Amniotic stem cell (primary cell): ENCODE measurements at regions not wholly inside any gene's neighbourhood (a gene's known extent, or its start where the extent isn't known, plus 50 kb on each side); places are given as distances from the start of the nearest gene placed in this dataset.
"Not testable (repeated sequence)": the region's sequence is repeated elsewhere in the genome, so short reads cannot be mapped to it uniquely, and the experiment has no call there.

Experiments used
- DNase-seq: peaks from one replicate; lab custom pipeline; 2025; lab: John Stamatoyannopoulos, UW

DNA sequence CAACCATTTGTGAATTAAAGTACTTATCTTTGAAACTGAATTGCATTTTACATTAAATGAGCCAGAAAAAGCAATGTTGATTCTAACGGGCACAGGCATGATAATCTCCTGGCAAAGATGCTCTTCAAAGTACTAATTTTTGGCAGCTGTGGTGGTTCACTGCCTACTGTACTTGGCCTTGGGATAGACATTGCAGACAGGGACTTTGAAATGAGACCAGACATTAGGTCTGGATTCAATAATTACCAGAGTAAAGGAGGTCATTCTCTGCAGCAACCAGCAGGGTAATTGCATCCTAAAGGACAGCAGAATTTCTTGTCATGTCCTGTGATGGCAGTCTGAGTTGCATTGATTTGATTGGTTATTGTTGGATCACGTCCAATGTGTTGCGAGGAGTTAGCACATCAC, 986.5 kb downstream of the TDRD15 start:
- DNase-seq = no peak

DNA sequence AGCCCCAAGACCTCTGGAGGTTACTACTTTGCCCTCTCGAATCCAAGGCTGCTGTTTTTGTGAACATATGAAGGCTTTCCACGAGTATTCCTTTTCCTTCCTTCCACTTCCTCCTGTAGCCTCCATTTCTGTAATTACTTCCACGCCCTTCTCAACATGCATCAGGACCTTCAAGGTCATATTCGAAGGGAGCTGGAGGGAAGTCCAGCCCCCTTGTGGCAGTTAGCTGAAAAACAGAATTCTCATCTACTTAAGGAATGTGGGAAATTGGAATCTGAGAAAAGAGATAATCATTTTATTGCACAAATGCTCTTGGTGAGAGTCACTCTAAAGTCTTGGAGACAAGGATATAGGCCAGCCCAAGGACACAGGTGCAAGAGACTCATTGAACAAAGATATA, 1000.2 kb downstream of the TDRD15 start:
- no peak for DNase-seq

DNA sequence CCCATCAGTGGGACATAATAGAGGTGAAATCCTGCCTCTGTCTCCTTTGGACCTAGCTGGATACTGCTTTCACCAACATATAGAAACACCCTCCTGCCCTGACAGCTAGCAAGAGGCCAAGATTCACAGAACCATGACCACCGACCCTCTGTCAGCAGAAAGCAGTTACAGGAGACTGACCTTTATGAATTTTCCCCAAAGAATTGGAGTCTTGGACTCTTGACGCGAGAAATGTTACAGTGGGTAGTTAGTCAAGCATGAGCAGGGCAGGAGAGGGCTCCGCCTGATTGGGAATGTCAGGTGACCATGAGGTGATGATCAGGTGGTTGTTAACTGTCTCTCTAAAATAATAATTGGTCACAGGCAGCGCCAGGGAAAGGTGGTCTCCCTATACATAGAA, 1002.3 kb downstream of the TDRD15 start:
- DNase-seq = no peak

DNA sequence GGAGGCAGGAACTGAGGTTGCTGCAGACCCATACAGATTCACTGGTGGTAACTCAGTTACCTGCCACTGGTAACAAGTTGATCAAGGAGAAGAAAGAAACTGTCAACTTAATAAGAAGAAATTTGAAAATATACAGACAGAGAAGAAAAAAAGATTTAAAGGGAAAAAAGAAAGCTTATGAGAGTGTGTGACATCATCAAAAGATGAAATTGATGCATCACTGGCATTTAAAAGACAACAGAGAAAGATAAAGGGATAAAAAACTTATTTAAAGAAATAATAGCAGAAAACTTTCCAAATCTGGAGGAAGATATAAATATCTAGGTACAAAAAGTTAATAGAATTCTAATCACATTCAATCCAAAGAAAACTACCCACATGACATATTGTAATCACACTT, 1003.2 kb downstream of the TDRD15 start:
- no peak for DNase-seq

DNA sequence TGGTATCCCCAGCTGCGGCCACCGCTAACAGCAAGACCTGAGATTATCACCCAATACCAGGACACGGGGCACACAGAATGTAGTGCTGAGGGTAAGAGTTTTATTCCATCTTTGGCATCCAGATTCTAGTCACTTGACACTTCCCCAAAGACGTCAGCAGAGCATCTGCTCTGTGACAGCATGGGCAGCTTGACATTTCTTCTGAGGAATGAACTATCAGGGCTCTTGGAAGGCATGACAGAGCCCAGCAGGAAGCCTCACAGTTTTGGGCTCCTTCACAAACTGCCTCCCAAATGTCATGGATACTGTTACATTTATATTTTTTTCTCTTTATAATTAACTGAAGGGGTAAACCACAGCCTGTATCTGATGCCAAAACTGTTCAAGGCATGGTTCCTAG, 1010.7 kb downstream of the TDRD15 start:
- DNase-seq = no peak

DNA sequence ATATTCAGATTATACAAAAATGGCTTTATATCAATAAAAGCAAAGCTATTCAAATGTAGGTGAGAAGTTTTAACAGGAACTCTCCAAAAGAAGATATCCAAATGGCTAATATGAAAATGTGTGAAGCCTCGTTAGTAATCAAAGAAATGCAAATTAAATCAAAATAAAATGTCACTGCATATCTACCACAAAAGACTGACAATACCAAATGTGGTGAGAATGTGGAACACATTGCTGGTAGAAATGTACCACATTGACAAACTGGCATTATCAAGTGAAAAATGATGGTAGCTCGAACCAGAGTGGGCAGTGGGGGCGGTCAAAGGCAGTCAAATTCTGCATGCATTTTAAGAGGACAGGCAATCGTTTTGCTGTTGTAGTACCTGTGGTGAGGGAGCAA, 1012.7 kb downstream of the TDRD15 start:
- DNase-seq = no peak

DNA sequence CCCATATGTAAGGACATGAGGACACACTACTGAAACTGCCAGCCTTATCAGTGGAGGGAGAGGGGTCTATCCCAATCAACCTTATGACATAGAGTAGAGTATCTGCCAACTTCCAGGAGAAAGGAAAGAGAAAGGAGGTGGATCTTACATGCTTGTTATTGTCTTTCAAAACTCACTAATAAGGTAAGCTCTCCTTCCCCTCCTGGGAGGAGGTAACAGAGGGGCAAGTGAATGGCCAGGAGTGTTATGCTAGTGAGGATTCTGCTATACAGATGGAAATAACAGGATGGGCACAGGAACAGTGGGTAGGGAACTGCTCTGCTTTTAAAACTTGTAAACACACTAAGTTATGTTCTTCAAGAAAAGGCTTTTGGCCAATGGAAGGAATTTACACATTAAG, 1020.1 kb downstream of the TDRD15 start:
- no peak for DNase-seq

DNA sequence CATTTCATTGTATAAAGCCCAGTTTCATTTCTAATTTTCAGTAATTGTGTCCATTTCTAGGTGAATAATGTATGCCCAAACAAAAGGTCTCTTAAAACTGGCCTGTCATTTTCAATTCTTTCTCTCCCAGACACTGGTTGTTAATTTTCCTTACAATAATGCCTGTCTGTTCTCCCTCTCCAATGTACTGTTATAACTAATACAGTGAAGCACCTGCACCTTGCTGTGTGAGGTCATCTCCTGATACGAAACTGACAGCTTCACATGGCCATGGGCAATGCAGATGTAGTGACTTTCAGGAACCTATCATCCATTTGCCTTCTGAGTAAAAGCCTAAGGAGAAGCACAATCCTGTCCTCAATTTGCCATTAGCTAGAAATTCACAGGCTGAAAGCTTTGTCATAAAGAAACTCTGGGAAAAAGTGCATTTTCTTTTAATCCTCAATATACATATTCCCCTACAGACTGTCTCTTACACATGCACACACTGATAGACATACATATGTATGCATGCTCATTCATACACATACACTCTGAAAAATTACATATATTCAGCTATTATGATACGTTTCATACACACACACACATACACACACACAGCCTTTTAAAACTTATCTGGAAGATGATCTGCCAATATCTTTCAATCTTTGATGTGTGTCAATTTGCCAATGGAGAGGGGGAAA, 1030.3 kb downstream of the TDRD15 start:
- no peak for DNase-seq

DNA sequence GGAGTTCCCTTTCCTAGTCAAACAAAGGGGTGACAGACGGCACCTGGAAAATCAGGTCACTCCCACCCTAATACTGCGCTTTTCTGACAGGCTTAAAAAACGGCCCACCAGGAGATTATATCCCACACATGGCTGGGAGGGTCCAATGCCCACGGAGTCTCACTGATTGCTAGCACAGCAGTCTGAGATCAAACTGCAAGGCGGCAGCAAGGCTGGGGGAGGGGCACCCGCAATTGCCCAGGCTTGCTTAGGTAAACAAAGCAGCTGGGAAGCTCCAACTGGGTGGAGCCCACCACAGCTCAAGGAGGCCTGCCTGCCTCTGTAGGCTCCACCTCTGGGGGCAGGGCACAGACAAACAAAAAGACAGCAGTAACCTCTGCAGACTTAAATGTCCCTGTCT, 1032.9 kb downstream of the TDRD15 start:
- DNase-seq = not testable (repeated sequence)

DNA sequence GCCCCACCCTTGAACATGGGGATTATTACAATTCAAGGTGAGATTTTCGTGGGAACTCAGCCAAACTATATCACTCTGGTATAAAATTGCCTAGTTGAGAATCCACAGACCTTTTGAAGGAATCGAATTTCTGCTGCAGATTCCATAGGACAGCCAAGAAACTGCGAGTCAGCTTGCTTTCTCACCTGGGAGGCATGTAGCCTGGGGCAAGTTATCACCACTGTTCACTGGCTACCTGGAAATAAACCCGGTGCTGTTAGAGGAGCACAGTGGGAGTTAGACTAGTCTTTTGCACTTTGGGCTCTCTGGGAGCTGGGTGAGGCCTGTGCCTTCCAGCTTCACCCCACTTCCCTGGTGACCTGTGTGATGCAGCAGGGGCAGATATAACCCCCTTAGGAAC, 1043.5 kb downstream of the TDRD15 start:
- DNase-seq = no peak

DNA sequence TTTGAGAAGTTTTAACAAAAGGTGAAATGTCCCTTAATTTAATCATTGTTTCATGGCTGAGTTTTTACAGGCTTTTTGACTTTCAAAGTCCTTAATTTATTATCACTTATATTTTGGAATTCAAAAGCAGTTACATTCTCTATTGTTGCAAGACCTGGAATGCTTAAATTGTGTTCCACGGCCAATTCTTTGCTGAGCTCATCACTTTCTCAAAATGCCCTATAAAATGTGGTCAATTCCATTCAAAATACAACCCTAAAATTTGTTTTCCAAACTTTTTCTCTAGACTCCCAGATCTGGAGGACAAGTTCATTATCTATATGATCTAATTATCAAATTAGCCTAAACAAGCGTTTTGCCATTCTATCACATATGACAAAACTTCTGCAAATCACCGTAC, 1051.2 kb downstream of the TDRD15 start:
- no peak for DNase-seq

DNA sequence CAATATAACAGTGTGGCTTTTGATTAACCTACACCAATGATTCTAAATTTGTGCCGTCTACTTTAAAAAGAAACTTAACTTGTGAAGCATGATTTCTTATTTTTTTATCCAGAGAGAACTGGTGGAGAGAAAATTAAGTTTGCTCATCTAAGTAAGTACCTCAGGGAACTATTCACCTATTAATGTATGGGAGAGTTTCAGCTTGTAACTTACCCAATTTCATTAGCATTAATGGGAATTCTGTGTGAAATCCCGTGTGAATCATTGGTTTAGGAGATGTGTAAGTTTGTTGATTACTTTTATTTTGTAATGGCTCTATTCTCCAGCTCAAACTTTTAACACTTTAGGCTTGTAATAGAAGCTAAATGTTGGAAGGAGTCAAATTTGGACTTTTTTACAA, 1061.5 kb downstream of the TDRD15 start:
- DNase-seq = no peak

DNA sequence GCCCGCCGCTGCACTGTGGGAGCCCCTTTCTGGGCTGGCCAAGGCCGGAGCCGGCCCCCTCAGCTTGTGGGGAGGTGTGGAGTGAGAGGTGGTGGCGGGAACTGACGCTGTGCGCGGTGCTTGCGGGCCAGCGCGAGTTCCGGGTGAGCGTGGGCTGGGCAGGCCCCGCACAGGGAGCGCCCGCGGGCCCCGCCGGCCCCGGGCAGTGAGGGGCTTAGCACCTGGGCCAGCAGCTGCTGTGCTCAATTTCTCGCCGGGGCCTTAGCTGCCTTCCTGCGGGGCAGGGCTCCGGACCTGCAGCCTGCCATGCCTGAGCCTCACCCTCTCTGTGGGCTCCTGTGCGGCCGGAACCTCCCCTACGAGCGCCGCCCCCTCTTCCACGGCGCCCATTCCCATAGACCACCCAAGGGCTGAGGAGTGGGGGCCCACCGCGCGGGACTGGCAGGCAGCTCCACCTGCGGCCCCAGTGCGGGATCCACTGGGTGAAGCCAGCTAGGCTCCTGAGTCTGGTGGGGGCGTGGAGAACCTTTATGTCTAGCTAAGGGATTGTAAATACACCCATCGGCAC, 1062.6 kb downstream of the TDRD15 start:
- not testable (repeated sequence) for DNase-seq

DNA sequence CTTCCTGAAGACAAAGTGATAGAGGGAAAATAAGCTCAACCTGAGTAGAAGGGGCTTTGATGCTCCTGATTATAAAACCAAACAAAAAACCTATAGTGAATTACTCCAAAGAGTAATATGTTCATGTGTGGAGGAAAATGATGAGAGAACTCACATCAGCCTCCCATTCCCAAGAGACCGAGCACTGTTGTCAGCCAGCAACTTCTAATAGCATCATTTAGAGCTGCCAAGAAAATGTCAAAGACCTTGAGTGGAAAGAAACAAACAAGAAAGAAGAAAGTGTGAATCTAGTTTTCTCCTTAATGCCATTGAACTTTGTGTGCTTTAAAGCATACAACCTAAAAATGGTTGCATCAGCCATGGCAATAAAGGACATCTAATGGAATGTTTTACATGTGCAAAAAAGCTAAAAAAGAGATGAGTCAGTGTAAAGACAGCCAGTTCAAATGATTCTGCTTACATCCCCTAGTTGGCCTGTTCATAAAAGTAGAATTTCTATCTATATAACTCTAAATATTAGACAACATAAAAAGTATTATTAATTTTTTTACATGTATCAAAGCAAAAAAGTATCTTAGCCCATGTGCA, 1066.2 kb downstream of the TDRD15 start:
- no peak for DNase-seq

DNA sequence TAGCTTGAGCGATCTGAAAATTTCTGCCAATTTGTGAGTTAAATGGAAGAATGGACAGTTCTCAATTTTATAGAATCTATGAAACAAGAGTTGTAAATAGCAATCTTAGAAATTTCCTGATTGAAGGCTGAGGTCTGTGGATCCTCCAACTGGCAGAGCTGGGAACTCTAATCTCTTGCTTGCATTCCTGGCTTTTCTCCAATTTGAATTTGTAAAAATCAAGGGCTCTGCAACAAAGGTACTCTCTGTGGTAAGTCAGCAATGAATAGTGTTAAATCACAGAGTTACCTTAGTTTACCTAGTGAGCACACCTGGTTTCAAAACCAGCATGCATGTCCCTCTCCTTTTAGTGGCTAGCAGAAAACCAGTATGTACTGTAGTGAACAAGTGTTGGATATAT, 1070.5 kb downstream of the TDRD15 start:
- DNase-seq = no peak

DNA sequence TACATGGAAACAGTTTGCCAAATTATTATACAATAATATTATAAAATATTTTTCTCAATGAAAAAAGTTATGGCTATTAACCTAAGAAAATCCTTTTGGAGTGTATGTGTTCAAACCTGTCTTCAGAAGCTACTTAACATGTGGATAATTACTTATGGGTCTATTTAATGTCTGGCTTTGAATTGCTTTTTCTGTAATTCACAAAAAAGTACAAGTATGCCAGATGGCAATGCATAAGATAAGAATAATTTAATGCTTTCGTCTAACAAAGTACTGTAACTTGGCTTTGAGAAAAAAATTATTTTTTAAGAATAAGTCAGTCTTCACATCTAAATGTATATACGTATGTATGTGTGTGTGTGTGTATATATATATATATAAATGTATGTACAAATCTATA, 1073.0 kb downstream of the TDRD15 start:
- no peak for DNase-seq

DNA sequence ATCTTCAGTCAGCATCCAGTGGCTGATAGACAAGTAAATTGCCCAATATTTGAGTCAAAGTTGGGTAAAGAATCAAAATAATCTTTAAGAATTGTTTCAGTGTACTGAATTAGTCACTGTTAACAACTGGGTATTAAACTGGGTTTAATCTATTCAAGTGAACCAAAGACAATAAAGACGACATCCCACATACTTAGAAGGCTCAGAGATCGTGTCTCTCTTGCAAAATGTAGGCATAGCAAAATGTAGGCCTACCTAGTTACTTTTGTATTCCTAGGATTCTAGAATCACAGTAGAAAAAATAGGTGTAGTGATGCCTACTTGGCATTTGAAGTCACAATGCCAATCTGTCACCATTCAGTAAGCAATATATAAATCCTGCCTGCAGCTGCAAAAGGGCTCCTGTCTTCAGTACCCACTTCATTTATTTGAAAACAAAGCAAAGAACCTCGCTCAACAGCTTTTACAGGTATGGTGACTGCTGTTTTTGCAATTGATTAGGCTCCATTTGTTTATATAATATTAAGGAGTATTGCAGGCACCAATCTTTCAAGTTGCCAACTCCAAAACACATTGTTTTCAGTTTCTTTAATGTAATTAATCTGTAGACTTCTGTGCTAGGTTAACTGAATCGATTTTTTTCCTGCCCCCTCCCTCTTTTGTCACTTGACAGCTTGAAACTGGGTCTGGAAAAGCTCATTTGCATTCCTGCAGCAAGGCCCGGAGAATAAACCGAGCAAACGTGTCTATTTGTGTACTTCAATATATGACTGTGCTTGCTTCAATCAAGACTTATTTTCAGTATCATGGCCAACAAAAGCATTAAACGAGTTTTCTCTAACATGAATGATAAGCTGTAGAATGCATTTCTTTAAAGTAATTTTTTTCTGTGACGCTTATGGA, 1074.9 kb downstream of the TDRD15 start:
- DNase-seq = no peak

DNA sequence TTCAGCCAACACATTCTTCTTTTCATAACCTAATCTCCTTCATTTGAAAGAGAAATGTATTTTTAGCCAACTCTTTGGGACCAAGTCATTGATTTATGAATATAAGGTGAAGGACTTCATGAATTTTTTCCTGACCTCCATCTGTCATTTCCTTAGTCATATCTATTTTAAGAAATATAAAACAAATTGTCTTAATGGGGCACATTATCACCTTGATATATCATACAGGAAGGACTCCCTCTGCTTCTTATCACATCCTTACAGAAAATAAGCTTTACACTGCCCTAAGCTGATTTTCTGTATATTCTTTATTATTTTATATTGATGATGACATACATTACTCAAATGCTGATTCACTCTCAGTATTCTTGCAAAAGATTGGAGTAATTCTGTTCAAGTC, 1076.2 kb downstream of the TDRD15 start:
- no peak for DNase-seq

DNA sequence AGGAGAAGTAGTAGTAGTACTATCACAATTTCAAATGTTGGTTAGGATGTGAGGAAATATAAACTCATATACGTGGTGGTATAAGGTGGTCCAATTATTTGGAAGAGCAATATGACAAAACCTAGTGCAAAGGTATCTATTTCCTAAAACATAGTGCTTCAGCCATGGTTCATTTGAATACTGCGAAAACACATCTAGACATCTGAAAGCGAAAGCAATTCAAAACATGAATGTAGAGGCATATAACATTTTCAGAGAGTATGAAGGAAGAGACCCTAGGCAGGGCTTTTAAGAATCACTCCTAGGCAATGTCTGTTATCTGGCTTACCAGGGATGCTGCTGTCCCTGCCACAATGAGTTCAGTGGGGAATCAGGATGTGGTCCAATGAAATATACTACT, 1085.8 kb downstream of the TDRD15 start:
- DNase-seq = no peak

DNA sequence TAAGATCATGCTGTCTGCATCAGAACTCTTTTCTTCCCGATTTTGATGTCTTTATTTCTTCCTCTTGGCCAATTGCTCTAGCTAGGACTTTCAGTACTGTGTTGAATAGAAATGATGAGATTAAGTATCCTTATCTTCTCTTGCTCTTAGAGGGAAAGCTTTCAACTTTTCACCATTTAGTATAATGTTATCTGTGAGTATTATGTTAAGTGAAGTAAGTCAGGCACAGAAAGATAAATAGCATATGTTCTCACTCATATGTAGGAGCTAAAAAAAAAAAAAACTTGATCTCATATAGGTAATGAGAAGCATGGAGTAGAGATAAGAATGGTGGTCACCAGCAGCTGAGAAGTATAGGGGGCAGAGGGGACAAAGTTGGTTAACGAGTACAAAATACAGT, 1089.5 kb downstream of the TDRD15 start:
- no peak for DNase-seq

DNA sequence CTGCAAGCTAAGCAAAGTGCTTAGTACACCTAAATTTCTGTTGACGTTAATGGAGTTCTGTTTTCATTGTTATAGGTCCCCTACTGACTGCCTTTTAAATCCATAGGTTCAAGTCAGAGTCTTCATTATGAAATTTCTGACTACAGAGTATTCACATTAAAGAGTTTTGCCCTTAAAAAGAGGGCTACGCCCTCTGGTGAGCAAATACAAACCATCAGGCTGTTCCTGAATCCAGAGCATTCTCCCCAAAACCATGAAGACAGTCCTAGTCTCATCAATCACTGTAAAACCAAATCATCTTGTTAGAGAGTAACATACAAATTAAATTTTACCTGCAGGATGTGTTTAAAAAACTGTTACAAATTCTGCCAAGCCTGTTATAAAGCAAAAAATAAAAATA, 1091.7 kb downstream of the TDRD15 start:
- DNase-seq = no peak

DNA sequence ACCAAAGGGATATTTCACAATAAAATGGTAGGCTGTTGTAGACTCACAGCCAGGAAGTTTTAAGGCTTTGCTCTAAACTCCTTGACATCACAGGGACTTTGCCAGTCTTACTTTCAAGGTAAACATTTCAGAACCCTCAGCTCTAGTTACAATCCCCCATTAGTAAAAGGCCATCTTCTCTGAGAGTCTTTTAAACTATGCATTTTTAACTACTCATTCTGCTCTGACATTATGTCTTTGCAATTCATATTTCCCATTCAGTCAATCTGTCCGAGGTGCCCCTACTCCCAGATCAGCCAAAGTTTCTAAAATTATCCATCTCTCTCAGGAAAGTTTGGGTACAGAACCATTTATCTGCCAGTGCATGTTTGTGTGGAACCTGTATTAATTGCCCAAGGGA, 1094.1 kb downstream of the TDRD15 start:
- DNase-seq = no peak

DNA sequence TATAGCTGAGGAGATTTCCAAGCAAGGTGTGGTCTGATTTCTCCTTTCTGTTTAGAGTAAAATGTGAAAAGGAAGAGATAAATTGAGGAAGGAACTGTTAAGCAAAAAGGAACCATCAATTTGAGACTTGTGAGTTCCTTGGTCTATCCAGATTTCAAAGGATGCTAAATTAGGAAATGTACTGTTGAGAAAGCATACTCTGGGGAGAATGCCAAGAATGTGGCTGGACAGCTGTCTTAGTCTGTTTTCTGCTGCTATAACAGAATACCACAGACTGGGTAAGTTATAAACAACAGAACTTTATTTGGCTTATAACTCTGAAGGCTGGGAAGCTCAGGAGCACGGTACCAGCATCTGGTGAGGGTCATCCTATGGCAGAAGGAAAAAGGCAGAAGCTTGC, 1097.2 kb downstream of the TDRD15 start:
- no peak for DNase-seq
